Right renal pelvis (tissue), 4 donors: ENCODE measurements at regions not wholly inside any gene's neighbourhood (a gene's known extent, or its start where the extent isn't known, plus 50 kb on each side); places are given as distances from the start of the nearest gene placed in this dataset.
"Not testable (repeated sequence)": the region's sequence is repeated elsewhere in the genome, so short reads cannot be mapped to it uniquely, and the experiment has no call there.

Experiments used
- DNase-seq, 4 donors: peaks; one replicate each; pipeline ENCODE4 v3.0.0-alpha.2; 2013; ENCODE audit warnings: low read depth in 4 of 4, low spot score in 3 of 4, missing footprints in 1 of 4

GRCh38 chrX:40418813-40419195, 162.0 kb upstream of the ATP6AP2 start:
- no peak for DNase-seq

DNA sequence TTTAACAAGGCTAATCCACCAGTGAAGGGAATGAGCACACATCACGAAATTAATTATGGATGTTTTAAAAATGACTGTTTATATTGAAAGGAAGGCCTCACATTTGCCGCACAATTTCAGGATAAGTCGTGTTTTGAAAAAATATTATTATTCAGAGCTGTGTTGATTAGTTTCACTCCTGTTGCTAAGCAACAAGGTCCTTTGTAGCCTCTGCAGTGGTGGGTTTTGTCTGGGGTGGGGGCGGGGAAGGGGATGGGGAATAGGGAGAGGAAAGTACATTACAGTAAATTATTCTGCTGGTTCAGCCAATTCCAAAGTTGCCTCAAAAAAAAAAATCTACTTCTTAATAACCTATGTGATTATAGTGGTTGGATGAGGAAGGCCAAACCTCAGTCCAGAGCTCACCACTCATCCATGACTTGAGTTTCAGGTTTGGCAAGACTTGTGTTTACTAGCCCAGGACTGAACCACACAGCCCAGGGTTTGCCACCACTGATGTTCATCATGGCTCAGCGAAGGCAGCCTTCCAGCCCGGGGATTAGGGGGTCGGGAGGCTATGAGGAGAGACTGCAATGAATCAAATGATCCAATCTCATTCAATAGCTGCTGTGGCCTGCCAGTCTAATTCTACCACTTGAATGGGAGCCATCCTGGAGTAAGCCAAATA, 162.5 kb upstream of the ATP6AP2 start:
- DNase-seq, result peak in 1 of 4 donors; percentile 28

DNA sequence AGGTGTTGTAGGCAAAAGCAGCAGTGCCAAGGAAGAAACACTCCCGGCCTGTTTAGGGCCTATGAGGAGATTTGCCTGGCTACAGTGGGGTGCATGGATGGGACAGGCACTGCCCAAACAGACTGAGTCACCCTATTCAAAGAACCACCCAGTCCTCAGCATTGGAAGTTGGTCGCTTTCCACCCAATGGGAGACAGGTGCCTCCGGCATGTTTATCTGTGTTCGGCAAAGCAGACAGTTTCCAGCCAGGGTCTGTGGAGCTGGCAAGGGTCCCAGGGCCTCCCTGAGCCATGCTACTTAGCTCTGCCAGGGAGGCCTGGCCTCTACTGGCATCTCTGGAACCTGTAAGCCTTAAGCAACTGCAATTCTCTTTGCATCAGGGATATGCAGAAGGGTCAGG, 165.1 kb upstream of the ATP6AP2 start:
- no peak for DNase-seq

DNA sequence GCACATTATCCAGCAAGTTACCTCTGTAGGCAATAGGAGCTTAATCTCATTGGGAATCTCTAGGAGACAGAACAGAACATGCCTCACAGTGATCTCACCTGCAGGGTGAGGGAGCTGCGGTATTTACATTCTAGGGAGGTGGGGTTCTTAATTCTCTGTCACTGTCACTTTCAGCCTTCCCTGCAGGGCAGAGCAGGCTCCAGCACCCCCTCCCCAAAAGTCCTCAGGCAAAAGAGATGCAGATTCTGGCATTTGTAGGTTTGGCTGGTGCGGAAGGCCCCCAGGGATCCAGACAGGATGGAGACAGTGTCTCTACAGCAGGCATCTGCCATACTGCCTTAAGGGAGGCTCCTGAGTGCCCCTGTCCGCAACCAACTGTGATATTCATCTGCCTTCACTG, 166.4 kb upstream of the ATP6AP2 start:
- DNase-seq, result no peak

DNA sequence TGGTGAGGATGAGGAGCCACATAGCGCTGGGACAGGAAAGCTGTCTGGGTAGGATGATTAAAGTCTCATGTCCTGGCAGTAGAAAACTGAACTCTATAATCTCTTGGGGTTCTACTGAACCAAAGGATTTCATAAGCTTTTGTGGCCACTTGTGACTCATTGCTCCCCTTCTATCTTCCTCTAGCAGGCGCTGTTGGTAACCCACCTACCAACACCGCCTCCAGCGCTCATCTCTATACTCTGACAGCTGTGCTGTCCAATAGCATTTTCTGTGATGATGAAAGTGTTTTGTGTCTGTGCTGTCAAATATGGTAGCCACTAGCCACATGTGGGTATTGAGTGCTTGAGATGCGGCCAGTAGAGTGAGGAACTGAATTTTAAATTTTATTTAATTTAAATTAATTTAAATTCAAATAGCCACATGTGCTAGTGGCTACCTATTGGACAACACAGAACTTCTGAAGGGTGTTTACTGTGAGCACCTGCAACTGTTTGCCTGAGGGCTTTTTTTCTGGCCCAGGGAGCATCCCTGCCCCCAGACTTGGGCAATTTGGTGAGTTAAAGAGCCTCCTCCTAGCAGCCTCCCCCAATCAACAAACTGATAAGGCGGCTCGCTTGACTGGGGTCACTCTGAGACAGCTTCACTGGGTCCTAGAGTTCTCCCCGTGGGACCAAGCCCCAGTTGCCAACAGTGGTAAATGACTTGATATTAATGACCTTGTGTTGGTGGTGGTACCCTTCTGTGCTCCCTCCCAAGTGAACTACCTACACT, 169.2 kb upstream of the ATP6AP2 start:
- DNase-seq, result no peak

- DNase-seq, result no peak
Measured at GRCh38 chrX:40410859-40411258, 169.9 kb upstream of the ATP6AP2 start.

- no peak for DNase-seq
Measured at GRCh38 chrX:40406330-40406859, 174.4 kb upstream of the ATP6AP2 start.

GRCh38 chrX:40405399-40405798, 175.4 kb upstream of the ATP6AP2 start:
- DNase-seq, result no peak

- DNase-seq, result no peak
Measured at GRCh38 chrX:40403757-40404156, 177.0 kb upstream of the ATP6AP2 start.

DNA sequence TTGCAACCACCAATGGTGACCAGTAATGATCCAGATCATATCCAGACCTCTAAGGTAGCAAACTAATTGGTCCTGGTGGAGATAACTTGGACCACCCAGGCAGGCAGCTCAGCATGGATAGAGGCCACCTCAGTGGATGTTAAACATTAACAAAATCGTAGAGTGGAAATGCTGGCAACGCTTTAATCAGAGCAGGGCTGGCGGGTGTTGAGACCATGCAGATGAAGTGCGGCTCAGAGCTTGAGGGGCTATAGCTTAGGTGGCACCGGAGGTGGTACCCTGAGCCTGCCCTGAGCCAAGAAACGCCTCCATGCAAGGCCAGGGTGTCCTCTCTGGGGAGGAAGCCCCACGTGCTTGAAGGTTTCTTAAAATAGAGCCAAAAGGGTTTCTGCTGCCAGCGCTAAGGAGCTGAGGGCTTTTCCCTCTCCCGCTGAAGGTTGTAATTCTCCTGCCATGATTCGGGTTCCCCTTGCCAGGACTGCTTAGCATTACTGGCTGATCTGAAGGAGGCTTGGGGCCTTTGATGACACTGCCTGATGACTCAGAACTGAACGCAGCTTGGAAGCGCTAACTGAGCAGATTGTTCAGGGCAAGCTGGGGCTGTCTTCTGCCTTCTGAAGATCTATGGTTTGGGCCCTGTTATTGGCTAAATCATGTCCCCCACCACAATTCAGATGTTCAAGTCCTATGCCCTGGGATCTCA, 177.8 kb upstream of the ATP6AP2 start:
- no peak for DNase-seq

DNA sequence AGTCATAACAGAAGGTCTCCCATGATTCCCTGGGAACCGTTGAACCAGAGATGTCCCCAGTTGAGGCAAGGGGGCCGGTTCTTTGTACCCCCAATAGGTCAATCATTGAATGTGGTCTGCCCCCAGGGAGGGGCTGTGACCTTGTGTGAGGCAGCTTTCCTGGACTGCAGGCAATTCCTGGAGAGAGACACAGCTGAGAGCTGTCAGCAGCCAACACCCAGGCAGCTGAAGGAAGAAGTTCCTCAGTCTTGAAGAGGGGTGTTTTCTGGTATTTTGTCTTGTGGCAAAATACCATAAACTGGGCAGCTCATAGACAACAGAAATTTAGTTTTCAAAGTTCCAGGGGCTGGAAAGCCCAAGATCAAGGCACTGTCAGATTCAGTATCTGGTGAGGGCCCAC, 185.7 kb upstream of the ATP6AP2 start:
- no peak for DNase-seq

GRCh38 chrX:40394302-40394701, 186.5 kb upstream of the ATP6AP2 start:
- DNase-seq, result no peak

DNA sequence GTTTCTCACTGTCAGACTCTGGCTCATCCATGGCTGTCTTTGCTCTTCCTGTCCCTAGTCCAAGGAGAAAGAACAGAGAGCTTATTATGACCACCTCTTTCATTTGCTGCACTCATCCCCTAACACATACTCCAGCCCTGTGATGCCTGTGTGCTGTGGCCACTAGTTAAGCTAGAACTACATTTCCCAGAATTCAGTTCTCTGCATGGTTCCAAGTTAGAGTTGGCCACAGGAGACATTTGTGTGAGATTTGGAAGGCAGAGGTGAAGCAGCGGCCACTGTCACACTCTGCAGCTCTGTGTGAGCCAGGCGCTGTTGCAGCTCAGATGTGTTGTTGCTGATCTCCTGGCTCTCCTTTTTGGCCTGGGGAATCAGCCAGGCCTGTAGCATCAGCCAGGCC, 188.2 kb upstream of the ATP6AP2 start:
- DNase-seq, result no peak

DNA sequence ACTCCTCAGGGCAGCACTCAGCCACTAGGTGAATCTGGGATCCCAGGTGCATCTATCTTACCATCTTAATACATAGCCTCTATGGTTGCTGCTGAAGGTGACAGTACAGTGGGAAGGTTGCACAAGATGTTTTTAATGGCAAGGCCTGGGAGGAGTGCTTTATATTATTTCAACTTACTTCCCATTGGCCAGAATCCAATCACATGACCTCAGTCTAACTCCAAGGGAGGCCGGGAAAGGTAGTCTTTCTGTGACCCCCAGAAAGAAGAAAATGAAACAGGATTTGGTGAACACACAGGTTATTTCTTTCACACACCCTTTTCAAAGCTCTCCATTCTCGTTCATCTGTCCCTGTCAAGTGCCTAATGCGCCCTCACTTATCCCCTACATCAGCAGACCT, 189.1 kb upstream of the ATP6AP2 start:
- no peak for DNase-seq

- no peak for DNase-seq
Measured at GRCh38 chrX:40389555-40389954, 191.2 kb upstream of the ATP6AP2 start.

DNA sequence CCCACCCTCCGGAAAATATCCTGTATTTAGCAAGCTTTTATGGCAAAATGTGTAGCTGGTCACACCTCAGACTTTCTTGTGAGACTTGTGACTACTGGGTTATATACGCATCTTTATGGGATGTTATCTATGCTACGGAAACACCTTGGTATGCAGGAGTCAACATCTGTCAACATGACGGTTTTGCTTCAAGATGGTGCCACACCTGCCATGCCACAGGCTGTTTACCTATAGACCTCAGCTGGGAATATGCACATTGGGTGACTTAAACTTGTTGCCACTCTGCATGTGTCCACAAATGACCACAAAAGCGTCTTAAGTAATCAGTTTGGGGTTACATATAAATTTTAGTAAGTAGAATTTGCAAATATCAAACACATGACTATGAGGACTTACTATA, 192.3 kb upstream of the ATP6AP2 start:
- no peak for DNase-seq

DNA sequence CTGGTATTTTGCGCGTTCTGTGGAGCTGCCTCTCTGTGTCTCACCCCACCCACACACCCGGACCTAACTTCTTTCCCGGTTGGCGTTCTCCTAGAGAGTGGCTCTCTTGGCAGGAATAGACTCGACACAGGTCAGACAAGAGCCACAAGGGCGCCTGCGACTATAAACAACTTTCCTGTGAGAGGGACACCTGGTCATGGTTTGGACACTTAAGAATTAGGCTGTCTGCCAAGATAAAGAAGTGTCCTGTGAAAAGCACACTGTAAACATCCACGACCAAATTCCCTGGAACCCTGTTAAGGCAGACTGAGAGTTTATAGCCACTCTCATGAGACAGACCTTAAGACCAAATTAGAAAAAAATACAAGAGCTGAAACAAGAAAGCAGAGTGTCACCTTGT, 192.9 kb upstream of the ATP6AP2 start:
- DNase-seq, result not testable (repeated sequence)

DNA sequence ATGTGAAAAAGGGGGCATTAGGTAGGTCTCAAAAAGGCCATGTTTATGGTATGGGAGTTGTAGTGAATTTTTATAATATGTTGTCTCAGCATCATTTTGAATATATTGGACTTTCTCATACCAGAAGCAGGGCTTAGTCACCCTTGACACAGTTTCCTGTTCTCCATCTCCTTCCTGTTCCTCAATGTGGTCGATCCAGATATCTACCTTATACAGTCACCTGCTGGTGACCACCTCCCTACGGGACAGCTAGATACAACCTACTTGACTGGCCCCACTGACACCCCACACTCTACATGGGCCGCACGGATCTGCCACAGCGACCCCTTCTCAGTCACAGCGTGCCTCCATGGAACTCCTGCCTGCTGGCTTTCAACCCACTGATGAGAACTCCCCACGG, 193.5 kb upstream of the ATP6AP2 start:
- not testable (repeated sequence) for DNase-seq

DNA sequence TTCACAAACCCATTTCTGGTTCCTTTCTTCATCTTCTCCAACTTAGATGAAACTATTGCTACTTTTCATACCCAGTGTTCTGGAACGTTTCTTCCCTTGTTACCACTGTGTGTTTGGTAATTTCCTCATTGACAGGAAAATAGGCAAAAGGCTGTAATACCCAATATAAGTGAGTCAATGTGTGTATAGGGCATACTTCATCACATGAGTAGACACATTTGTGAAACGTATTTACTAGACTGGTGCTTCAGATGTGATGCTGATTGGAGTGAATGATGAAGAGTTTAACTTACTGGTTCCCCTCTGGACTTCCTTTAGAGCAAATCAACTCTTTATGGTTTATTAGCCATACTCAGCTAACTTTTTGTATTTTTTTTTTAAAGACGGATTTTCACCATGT, 195.1 kb upstream of the ATP6AP2 start:
- no peak for DNase-seq

DNA sequence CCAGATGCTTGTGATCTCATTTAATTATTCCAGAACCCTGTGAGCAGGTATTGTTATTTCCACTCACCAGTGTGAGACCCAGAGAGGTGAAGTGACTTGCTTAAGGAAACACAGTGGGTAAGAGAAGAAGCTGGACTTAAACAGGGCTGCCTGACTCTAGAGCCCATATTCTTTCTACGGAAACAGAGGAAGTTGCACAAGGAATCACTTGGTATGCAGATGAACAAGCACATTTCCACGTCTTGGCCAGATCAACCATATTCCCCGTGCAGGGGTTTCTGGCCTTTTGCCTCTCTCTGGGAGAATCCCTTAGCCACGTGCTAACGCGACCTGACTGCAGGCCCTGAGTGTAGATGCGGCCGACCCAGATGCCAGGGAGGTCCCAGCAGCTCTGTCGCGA, 195.5 kb upstream of the ATP6AP2 start:
- DNase-seq, result no peak

GRCh38 chrX:40383969-40384368, 196.8 kb upstream of the ATP6AP2 start:
- no peak for DNase-seq

DNA sequence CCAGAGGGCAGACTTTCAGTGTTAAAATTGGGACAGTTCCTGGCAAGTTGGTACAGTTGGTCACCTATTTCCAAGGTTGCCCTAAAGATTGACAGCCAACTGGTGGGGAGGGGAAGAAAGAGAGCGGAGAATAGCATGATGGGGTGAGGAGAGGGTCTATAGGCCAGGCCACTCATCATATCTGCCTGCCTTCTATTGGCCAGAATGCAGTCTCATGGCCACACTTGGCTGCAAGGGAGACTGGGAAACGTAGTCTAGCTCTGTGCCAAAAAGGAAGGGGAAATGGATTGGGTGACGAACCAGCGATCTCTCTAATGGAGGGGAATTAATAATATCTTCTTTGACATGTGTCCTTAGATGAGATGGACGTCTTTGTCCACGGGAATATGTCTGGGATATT, 197.4 kb upstream of the ATP6AP2 start:
- DNase-seq, result no peak
